Prostate gland (tissue), 2 donors: ENCODE measurements at regions not wholly inside any gene's neighbourhood (a gene's known extent, or its start where the extent isn't known, plus 50 kb on each side); places are given as distances from the start of the nearest gene placed in this dataset.

Source experiments
- DNase-seq: peaks from one replicate; pipeline ENCODE4 v3.0.0-alpha.2; 2019; ENCODE audit warnings: low spot score
- H3K27ac ChIP-seq, 2 donors: fragments of 200-600 bp; sonication (generic); 2 replicates each; pipeline ENCODE4 v1.5.1; 2017 to 2019
- H3K27me3 ChIP-seq: fragments of 200-600 bp; sonication (generic); replicated peaks from 2 replicates; pipeline ENCODE4 v1.5.1; 2019; ENCODE audit not compliant: insufficient read depth
- H3K36me3 ChIP-seq, 2 donors: fragments of 200-600 bp; sonication (generic); 1 replicate in 1 of 2; 2 replicates in 1 of 2; pipeline versions ENCODE4 v1.5.1 to v1.8.1; 2017 to 2019
- H3K4me1 ChIP-seq: fragments of 200-600 bp; sonication (generic); replicated peaks from 2 replicates; pipeline ENCODE4 v1.5.1; 2019
- H3K4me3 ChIP-seq, 2 donors: fragments of 200-600 bp; sonication (generic); 2 replicates each; pipeline ENCODE4 v1.5.1; 2017 to 2019
- H3K9me3 ChIP-seq: fragments of 200-600 bp; sonication (generic); 2 replicates; pipeline ENCODE4 v1.5.1; 2017
- POLR2A ChIP-seq: fragments of 450-650 bp; IDR thresholded peaks from one replicate; pipeline ENCODE4 v1.6.1; 2016; ENCODE audit warnings: antibody characterized with exemption, mild to moderate bottlenecking
- POLR2AphosphoS5 ChIP-seq: sonication (generic); formaldehyde crosslinking; IDR thresholded peaks from one replicate; pipeline ENCODE4 v1.6.1; 2017; ENCODE audit warnings: antibody characterized with exemption
- WGBS: methylation state at CpG from one replicate; pipeline ENCODE4 v1.1.5; 2018; 5-methylcytosine and 5-hydroxymethylcytosine counted together
- intact Hi-C: fragments of 100-400 bp; cut with DNase I; formaldehyde crosslinking; loops from one replicate; pipeline ENCODE4 v1.14.2; 2022
- TF ChIP-seq, protein P1 (sequence below), 4 experiments: fragments of 200-600 bp in 2 of 4; fragments of 450-650 bp in 2 of 4; sonication (generic) in 2 of 4; IDR thresholded peaks; 1 replicate in 3 of 4; 2 replicates in 1 of 4; pipeline ENCODE4 v1.5.1; 2016 to 2019; ENCODE audit warnings: antibody characterized with exemption in 4 of 4, mild to moderate bottlenecking in 2 of 4, moderate library complexity in 2 of 4

- TF ChIP-seq POLR2AphosphoS5, result no peak
- TF ChIP-seq, protein P1, sequence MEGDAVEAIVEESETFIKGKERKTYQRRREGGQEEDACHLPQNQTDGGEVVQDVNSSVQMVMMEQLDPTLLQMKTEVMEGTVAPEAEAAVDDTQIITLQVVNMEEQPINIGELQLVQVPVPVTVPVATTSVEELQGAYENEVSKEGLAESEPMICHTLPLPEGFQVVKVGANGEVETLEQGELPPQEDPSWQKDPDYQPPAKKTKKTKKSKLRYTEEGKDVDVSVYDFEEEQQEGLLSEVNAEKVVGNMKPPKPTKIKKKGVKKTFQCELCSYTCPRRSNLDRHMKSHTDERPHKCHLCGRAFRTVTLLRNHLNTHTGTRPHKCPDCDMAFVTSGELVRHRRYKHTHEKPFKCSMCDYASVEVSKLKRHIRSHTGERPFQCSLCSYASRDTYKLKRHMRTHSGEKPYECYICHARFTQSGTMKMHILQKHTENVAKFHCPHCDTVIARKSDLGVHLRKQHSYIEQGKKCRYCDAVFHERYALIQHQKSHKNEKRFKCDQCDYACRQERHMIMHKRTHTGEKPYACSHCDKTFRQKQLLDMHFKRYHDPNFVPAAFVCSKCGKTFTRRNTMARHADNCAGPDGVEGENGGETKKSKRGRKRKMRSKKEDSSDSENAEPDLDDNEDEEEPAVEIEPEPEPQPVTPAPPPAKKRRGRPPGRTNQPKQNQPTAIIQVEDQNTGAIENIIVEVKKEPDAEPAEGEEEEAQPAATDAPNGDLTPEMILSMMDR (IDR thresholded peaks at IDR 0.05), result no peak
- intact Hi-C loops, result no loop called here
- H3K9me3 ChIP-seq, result no peaks in the 10 kb centered on the region
- no peaks in the 10 kb centered on the region for H3K4me1 ChIP-seq
- H3K4me3 ChIP-seq, result no peak overlapping the region
- H3K27ac ChIP-seq, result no peak overlapping the region
- 90% methylated on average over 4 of the region's 4 CpGs for WGBS
- no peak for DNase-seq
- H3K36me3 ChIP-seq, result no peaks in the 10 kb centered on the region
- no peaks in the 10 kb centered on the region for H3K27me3 ChIP-seq
Observed at GRCh38 chr10:29767968-29768367, 133.2 kb upstream of the SVIL start.

GRCh38 chr10:29766753-29767152 lies 132.0 kb upstream of the SVIL start:
- 62% methylated on average over 3 of the region's 3 CpGs for WGBS
- no peak overlapping the region for H3K4me3 ChIP-seq
- no peaks in the 10 kb centered on the region for H3K4me1 ChIP-seq
- intact Hi-C loops, result no loop called here
- TF ChIP-seq POLR2AphosphoS5 (no peak), POLR2A (no peak)
- TF ChIP-seq, protein P1 (IDR thresholded peaks at IDR 0.05), result no peak
- no peaks in the 10 kb centered on the region for H3K9me3 ChIP-seq
- H3K36me3 ChIP-seq, result no peaks in the 10 kb centered on the region
- H3K27me3 ChIP-seq, result no peaks in the 10 kb centered on the region
- H3K27ac ChIP-seq, result no peak overlapping the region
- no peak for DNase-seq

GRCh38 chr10:29765330-29765729 lies 130.6 kb upstream of the SVIL start:
- H3K9me3 ChIP-seq, result no peaks in the 10 kb centered on the region
- H3K4me1 ChIP-seq, result no peaks in the 10 kb centered on the region
- TF ChIP-seq POLR2A (no peak), POLR2AphosphoS5 (no peak)
- TF ChIP-seq, protein P1 (IDR thresholded peaks at IDR 0.05), result no peak
- no peaks in the 10 kb centered on the region for H3K27me3 ChIP-seq
- H3K36me3 ChIP-seq, result no peaks in the 10 kb centered on the region
- WGBS, result 69% methylated on average over 2 of the region's 2 CpGs
- DNase-seq, result no peak
- no peak overlapping the region for H3K4me3 ChIP-seq
- intact Hi-C loops, result no loop called here
- H3K27ac ChIP-seq, result no peak overlapping the region

DNA sequence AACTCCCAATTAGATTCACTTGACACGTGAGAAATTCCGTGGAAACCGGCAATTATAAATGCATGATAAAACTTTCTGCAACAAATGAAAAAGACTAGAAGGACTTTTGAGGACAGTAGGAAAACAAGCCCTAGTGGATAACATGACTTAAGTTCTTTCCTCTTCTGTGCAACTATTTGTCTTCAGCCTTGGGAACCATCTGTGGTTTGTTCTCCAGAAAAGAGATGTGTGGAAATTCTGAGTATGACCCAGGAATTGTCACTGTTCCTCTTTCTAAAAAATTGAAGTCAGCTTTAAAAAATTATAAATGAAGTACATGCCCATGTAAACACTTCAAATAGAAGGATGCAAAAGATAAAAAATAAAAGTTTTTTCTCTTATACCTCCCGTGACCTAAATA lies 128.6 kb upstream of the SVIL start:
- no peak overlapping the region for H3K4me3 ChIP-seq
- 97% methylated on average over 4 of the region's 4 CpGs for WGBS
- H3K36me3 ChIP-seq, result no peaks in the 10 kb centered on the region
- DNase-seq, result no peak
- H3K9me3 ChIP-seq, result no peaks in the 10 kb centered on the region
- no peaks in the 10 kb centered on the region for H3K27me3 ChIP-seq
- no peak for TF ChIP-seq POLR2AphosphoS5
- no peak for TF ChIP-seq POLR2A
- TF ChIP-seq, protein P1 (IDR thresholded peaks at IDR 0.05), result no peak
- no peaks in the 10 kb centered on the region for H3K4me1 ChIP-seq
- no peak overlapping the region for H3K27ac ChIP-seq
- intact Hi-C loops, result no loop called here

GRCh38 chr10:29761916-29762315 lies 127.1 kb upstream of the SVIL start:
- Histone ChIP-seq H3K9me3 (no peaks in the 10 kb centered on the region), H3K4me1 (no peaks in the 10 kb centered on the region), H3K4me3 (no peak overlapping the region), H3K27me3 (no peaks in the 10 kb centered on the region), H3K36me3 (no peaks in the 10 kb centered on the region), H3K27ac (no peak overlapping the region)
- TF ChIP-seq POLR2AphosphoS5 (no peak), POLR2A (no peak)
- TF ChIP-seq, protein P1 (IDR thresholded peaks at IDR 0.05), result no peak
- DNase-seq, result no peak
- intact Hi-C loops, result no loop called here
- WGBS, result 91% methylated on average over 5 of the region's 5 CpGs
